GM18520 (cell line): ENCODE measurements at regions not wholly inside any gene's neighbourhood (a gene's known extent, or its start where the extent isn't known, plus 50 kb on each side); places are given as distances from the start of the nearest gene placed in this dataset.
A peak's percentile ranks its signal among the peaks of the same experiment; 100 is the strongest.

Source experiments
- ATAC-seq: cut with Tn5 transposase; IDR thresholded peaks from one replicate; pipeline ENCODE4 v1.9.1; 2021; ENCODE audit not compliant: unreplicated experiment

GRCh38 chr2:215889240-215889969, 123.9 kb downstream of the MREG start:
- ATAC-seq: peak; percentile 64

GRCh38 chr2:215888680-215889079, 124.7 kb downstream of the MREG start:
- no peak for ATAC-seq

GRCh38 chr2:215887303-215887702, 126.0 kb downstream of the MREG start:
- no peak for ATAC-seq

- ATAC-seq: no peak
Observed at GRCh38 chr2:215886022-215886421, 127.3 kb downstream of the MREG start.

GRCh38 chr2:215885536-215885935, 127.8 kb downstream of the MREG start:
- ATAC-seq: no peak

- ATAC-seq: no peak
Observed at GRCh38 chr2:215884451-215885087, 128.8 kb downstream of the MREG start.

GRCh38 chr2:215883799-215884198, 129.6 kb downstream of the MREG start:
- peak; percentile 81 for ATAC-seq

GRCh38 chr2:215882689-215883088, 130.7 kb downstream of the MREG start:
- ATAC-seq: no peak

GRCh38 chr2:215881582-215881981, 131.8 kb downstream of the MREG start:
- ATAC-seq: no peak

- ATAC-seq: peak; percentile 46
Observed at GRCh38 chr2:215880970-215881369, 132.4 kb downstream of the MREG start.

- ATAC-seq: no peak
Observed at GRCh38 chr2:215879977-215880940, 133.1 kb downstream of the MREG start.

GRCh38 chr2:215879331-215879730, 134.0 kb downstream of the MREG start:
- no peak for ATAC-seq

GRCh38 chr2:215878476-215879063, 134.8 kb downstream of the MREG start:
- no peak for ATAC-seq

- no peak for ATAC-seq
Observed at GRCh38 chr2:215876937-215877238, 136.5 kb downstream of the MREG start.

- ATAC-seq: no peak
Observed at GRCh38 chr2:215876139-215876936, 137.0 kb downstream of the MREG start.

- ATAC-seq: no peak
Observed at GRCh38 chr2:215874418-215874817, 138.9 kb downstream of the MREG start.

GRCh38 chr2:215870986-215871385, 142.4 kb downstream of the MREG start:
- ATAC-seq: no peak

GRCh38 chr2:215870088-215870490, 143.3 kb downstream of the MREG start:
- no peak for ATAC-seq

GRCh38 chr2:215868846-215869543, 144.4 kb downstream of the MREG start:
- ATAC-seq: no peak

- no peak for ATAC-seq
Observed at GRCh38 chr2:215866606-215867005, 146.7 kb downstream of the MREG start.
